HG03520 (cell line): ENCODE measurements at regions not wholly inside any gene's neighbourhood (a gene's known extent, or its start where the extent isn't known, plus 50 kb on each side); places are given as distances from the start of the nearest gene placed in this dataset.

Experiments
- ATAC-seq: cut with Tn5 transposase; IDR thresholded peaks from one replicate; pipeline ENCODE4 v1.9.1; 2021; ENCODE audit warnings: mild to moderate bottlenecking, moderate library complexity; ENCODE audit not compliant: unreplicated experiment

GRCh38 chr5:147036691-147037245 lies 158.2 kb upstream of the PPP2R2B start:
- no peak for ATAC-seq

DNA sequence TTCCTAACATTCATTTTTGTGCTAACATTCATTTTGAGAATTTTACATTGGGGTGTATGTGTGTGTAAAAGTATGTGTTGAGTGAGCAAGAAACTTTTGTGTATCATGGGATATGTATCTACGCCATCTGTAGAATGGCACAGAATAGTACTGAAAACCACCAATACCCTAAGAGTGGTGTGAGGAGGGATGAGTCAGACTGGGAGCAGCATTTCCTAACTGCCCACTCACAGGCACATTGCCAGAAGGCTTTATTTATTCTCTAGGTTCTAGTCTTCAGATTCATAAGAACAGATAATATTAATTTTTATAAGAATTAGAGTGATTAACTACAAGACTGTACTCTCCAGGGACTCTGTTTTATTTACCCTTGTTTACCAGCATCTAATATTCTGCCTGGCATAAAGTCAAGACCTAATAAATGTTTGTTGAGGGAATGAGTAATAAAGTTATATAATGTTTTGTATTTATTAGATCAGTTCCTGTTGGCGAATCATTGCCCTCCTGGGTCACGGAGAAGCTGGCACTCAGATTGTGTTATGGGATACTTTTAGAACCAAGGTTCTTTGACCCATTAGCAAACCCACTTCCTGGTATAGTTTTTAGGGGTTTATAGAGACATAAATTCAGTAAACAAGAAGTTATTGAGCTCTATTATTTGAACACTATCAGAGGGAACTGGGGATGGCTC lies 159.1 kb upstream of the PPP2R2B start:
- no peak for ATAC-seq

DNA sequence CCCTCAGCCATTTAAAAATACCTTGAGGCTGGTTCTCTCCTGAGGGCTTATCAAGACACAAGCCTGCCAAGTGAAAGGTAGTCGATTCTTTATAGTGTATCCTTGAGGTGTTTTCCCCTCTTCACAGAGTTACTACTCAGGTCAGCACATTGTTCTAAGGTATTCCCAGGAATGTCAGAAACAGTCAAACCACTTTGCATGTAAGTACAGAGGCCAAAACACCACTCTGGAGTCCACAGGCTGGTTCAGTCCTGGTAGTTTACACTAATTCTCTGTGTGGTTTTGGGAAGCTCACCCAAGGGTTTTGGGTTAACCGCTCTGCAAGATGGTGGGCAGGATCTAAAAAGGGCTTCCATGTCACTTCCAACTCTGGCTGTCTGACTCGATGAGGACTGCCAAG lies 162.3 kb upstream of the PPP2R2B start:
- no peak for ATAC-seq

GRCh38 chr5:147044572-147045273 lies 166.2 kb upstream of the PPP2R2B start:
- no peak for ATAC-seq

GRCh38 chr5:147045290-147045689 lies 166.7 kb upstream of the PPP2R2B start:
- ATAC-seq: no peak

GRCh38 chr5:147046281-147046680 lies 167.7 kb upstream of the PPP2R2B start:
- ATAC-seq: no peak

GRCh38 chr5:147046894-147047293 lies 168.3 kb upstream of the PPP2R2B start:
- ATAC-seq: no peak

GRCh38 chr5:147049764-147050163 lies 171.2 kb upstream of the PPP2R2B start:
- ATAC-seq: no peak

- no peak for ATAC-seq
Measured at GRCh38 chr5:147050172-147050571, 171.6 kb upstream of the PPP2R2B start.

DNA sequence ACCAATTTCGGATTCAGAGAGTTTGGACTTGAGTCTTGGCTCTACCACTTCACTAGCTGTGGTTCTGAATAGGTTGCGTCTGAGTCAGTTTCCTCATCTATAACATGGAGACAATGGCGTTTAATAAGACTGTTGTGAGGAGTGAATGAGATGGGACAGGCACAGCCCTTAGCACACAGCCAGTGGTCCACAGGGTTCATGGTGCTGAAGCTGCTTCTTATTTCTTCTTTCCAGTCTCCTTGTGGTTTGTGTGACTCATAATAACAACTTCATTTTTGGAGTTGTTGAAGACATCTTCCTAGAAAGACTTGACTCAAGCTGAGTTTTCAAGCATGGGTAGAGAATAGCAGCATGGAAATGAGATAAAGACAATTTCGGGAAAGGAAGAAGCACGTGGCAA lies 172.6 kb upstream of the PPP2R2B start:
- ATAC-seq: no peak

DNA sequence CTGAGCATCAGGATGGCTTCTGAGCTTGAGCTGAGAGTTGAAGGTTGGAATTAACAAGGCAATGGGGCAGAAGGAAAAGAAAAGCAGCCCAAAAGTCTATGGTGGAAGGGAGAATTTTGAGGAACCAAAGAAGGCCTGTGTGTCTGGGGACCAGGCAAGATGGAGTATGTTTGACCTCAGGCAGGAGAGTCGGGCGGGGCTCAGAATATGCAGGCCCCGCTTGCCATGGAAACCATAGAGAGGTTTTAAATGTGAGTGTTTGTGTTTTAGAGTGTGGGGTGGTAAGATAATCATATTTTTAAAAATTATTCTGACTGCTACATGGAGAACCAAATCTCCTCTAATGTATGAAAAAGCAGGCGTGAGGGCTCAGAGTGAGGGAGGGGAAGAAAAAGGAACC lies 174.0 kb upstream of the PPP2R2B start:
- no peak for ATAC-seq

DNA sequence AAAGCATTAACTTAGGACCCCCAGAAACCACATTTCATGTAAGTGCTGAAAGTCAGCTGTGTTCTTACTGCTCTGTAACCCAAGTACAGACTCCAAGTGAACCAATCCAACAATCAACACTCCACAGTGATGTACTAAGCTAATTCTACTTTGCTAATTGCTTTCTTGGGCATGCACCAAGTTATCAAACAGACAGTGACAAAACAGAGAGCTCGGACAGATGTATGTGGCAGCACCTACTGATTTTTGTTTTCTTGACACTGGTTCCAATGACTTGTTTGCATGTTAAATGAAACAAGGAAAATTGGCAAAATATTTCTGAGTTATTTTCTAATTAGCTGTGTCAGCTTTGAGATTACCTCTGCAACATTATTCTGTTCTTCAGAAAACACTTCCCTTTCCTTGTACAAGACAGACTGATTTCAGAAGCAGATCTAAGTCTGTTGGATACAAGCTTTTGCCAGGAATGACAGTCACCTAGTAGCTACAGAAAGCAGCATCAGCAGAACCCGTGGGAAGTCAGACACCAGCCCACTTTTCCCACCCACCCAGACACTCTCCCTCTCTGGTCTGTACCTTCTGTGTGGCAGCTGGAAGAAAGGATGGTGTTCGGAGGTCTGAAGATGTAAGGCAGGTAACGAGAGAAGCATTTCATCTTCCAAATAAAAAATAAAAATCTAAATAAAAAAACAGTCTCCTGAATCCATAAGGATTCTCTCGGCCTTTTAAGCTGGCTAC lies 176.7 kb upstream of the PPP2R2B start:
- ATAC-seq: no peak

GRCh38 chr5:147055850-147056566 lies 177.5 kb upstream of the PPP2R2B start:
- no peak for ATAC-seq

DNA sequence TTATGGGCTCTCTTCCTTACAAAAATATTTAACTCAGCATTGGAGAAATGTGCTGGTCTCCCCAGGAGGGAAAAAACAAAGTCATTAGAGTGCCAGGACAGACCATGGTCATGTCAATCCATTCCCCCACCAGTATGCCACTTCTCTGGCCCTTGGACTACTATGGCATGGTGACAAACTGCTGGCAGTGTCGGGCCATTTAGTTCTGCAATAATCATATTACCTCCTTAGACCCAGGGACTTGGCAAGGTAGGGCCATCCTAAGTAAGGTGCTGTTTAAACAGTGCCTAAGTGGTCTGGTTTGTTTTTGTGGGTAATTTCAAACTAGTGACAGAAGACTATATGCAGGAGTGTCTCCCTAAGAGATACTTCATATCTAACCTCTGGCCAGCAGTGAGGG lies 177.8 kb upstream of the STK32A start:
- no peak for ATAC-seq

DNA sequence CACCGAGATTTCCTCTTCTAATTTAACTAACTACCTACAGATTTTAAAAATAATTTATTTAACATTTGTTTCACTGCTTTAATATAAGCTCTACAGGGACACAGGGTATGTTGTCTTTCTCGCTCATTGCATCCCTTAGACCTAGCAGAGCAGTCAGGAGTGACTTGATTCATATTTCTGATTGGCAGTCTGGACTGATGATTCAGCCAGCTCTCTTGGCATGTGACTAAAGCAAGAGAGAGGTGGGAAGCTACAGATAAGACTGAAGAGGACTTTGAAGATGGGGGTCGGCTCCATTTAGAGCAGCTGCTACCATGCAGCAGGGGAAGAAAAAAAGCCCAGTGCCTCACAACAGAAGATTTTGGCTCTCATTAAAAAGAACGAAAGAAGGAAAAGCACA lies 173.4 kb upstream of the STK32A start:
- no peak for ATAC-seq

- no peak for ATAC-seq
Measured at GRCh38 chr5:147062427-147062826, 172.4 kb upstream of the STK32A start.

DNA sequence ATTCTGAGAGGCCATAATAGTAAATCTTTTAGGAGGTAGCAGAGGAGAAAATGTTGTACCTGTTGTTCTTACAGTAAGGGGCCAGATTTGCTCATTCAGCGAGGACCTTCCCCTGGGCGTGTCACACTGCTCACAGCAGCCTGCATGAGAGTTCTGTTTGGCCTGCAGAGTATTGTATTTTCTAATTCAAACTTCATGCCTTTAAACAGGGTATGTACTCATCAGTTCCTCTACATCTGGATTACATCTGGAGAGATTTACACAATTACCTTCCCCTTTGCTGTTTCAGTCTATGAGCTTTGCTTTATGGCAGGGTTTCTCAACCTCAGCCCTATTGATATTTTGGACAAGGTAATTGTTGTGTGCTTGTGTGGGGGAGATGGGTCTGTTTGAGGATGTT lies 170.9 kb upstream of the STK32A start:
- no peak for ATAC-seq

DNA sequence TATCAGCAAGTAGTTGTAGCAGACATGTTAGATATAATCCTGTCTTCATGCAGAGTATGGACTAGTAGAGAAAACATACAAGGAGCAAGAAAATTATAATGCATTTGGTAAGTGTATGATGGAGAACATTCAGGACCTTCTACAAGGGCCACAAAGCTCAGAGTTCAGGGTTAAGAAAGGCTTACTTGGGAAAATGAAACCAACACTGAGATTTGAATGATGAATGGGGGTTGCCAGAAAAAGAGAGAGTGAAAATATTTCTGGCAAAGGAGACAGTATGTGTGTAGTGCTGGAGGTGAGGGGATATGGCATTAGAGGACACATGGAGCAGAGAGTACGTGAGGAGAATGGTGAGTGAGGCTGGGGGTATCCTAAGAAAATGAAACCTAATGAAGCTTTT lies 169.8 kb upstream of the STK32A start:
- ATAC-seq: no peak

- no peak for ATAC-seq
Measured at GRCh38 chr5:147068998-147069397, 165.8 kb upstream of the STK32A start.

- ATAC-seq: no peak
Measured at GRCh38 chr5:147072622-147073021, 162.2 kb upstream of the STK32A start.

- ATAC-seq: no peak
Measured at GRCh38 chr5:147073098-147073497, 161.7 kb upstream of the STK32A start.
